PC-9 (cell line): ENCODE measurements at regions not wholly inside any gene's neighbourhood (a gene's known extent, or its start where the extent isn't known, plus 50 kb on each side); places are given as distances from the start of the nearest gene placed in this dataset.
"Not testable (repeated sequence)": the region's sequence is repeated elsewhere in the genome, so short reads cannot be mapped to it uniquely, and the experiment has no call there.

Source experiments
- BruUV-seq: library from RNA; stranded (reverse); fragments of 400-500 nt; replicated peaks from 2 replicates; lab custom pipeline; 2021; lab: Mats Ljungman, UMichigan
- CTCF ChIA-PET: fragments of 300-600 bp; sonication (Branson Sonifier 250); formaldehyde crosslinking; loops from one replicate; lab custom pipeline; 2022; ENCODE audit warnings: antibody characterized with exemption; lab: Charles Lee
- POLR2A ChIA-PET: fragments of 300-600 bp; sonication (Branson Sonifier 250); formaldehyde crosslinking; loops from one replicate; lab custom pipeline; 2022; ENCODE audit warnings: antibody characterized with exemption; ENCODE audit not compliant: unreplicated experiment; lab: Charles Lee
- DNase-seq, 2 experiments: peaks; one replicate each; pipeline versions ENCODE4 v3.0.0 to v3.0.0-alpha.2; 2015 to 2022; ENCODE audit warnings: mixed read lengths in 1 of 2
- H2AFZ ChIP-seq: fragments of 200-600 bp; sonication (generic); 2 replicates; pipeline ENCODE4 v1.8.1; 2017; ENCODE audit warnings: antibody characterized with exemption
- H3F3A ChIP-seq: fragments of 200-600 bp; sonication (generic); 2 replicates; pipeline ENCODE4 v1.8.1; 2017; ENCODE audit warnings: antibody characterized with exemption, mild to moderate bottlenecking, low read depth; ENCODE audit not compliant: insufficient read depth
- H3K27ac ChIP-seq: fragments of 200-600 bp; sonication (generic); 2 replicates; pipeline ENCODE4 v1.6.1; 2016; ENCODE audit warnings: mixed run types
- H3K27me3 ChIP-seq: fragments of 200-600 bp; sonication (generic); 2 replicates; pipeline ENCODE4 v1.6.1; 2016; ENCODE audit warnings: low read depth, mixed run types; ENCODE audit not compliant: insufficient read depth
- H3K36me3 ChIP-seq: fragments of 200-600 bp; sonication (generic); 2 replicates; pipeline ENCODE4 v1.6.1; 2016; ENCODE audit warnings: low read depth, mixed run types
- H3K4me1 ChIP-seq: fragments of 200-600 bp; sonication (generic); replicated peaks from 2 replicates; pipeline ENCODE4 v1.6.1; 2016; ENCODE audit warnings: mixed run types; ENCODE audit not compliant: insufficient read depth
- H3K4me2 ChIP-seq: fragments of 200-600 bp; sonication (generic); 2 replicates; pipeline ENCODE4 v1.6.1; 2017; ENCODE audit warnings: mixed run types
- H3K4me3 ChIP-seq: fragments of 200-600 bp; sonication (generic); 2 replicates; pipeline ENCODE4 v1.6.1; 2016; ENCODE audit warnings: mixed run types
- H3K79me2 ChIP-seq: fragments of 200-600 bp; sonication (generic); 2 replicates; pipeline ENCODE4 v1.6.1; 2017; ENCODE audit warnings: low read depth, mixed run types
- H3K9me2 ChIP-seq: fragments of 200-600 bp; sonication (generic); 2 replicates; pipeline ENCODE4 v1.8.1; 2017; ENCODE audit warnings: mild to moderate bottlenecking; ENCODE audit not compliant: insufficient read depth
- H3K9me3 ChIP-seq: fragments of 200-600 bp; sonication (generic); 2 replicates; pipeline ENCODE4 v1.8.1; 2016; ENCODE audit warnings: low read depth; ENCODE audit not compliant: insufficient read depth
- H4K20me1 ChIP-seq: fragments of 200-600 bp; sonication (generic); 2 replicates; pipeline ENCODE4 v1.8.1; 2017; ENCODE audit not compliant: insufficient read depth
- EZH2 ChIP-seq: fragments of 200-600 bp; sonication (generic); IDR thresholded peaks from 2 replicates; pipeline ENCODE4 v1.8.0; 2017; ENCODE audit warnings: antibody characterized with exemption, low read depth
- intact Hi-C: fragments of 100-400 bp; cut with micrococcal nuclease; formaldehyde crosslinking; loops from one replicate; pipeline ENCODE4 v1.10.0; 2022; ENCODE audit not compliant: unreplicated experiment
- TF ChIP-seq, protein P1 (sequence below): fragments of 200-600 bp; sonication (generic); conservative IDR thresholded peaks from 2 replicates; pipeline ENCODE4 v1.6.1; 2017; ENCODE audit warnings: mixed run types, antibody characterized with exemption, mild to moderate bottlenecking, moderate library complexity

DNA sequence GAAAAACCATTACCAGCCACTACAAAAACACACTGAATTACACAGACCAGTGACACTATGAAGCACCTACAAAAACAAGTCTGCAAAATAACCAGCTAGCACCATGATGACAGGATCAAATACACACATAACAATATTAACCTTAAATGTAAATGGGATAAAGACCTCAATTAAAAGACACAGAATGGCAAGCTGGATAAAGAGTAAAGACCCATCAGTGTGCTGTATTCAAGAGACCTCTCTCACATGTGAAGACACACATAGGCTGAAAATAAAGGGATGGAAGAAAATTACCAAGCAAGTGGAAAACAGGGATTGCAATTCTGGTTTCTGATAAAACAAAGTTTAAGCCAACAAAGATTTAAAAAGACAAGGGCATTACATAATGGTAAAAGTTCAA is 482.7 kb upstream of the MCTP2 start:
- Histone ChIP-seq H3F3A (no peaks in the 10 kb centered on the region), H3K27me3 (no peaks in the 10 kb centered on the region), H3K79me2 (no peaks in the 10 kb centered on the region), H4K20me1 (no peaks in the 10 kb centered on the region), H3K36me3 (no peaks in the 10 kb centered on the region), H2AFZ (no peak overlapping the region), H3K4me1 (no peaks in the 10 kb centered on the region), H3K4me2 (no peak overlapping the region), H3K27ac (no peak overlapping the region), H3K9me2 (no peaks in the 10 kb centered on the region), H3K9me3 (no peaks in the 10 kb centered on the region), H3K4me3 (no peak overlapping the region)
- ChIA-PET POLR2A (no interaction called here), CTCF (no interaction called here)
- BruUV-seq: no TSS peak
- intact Hi-C loops: no loop called here
- TF ChIP-seq EZH2: no peak
- TF ChIP-seq, protein P1, sequence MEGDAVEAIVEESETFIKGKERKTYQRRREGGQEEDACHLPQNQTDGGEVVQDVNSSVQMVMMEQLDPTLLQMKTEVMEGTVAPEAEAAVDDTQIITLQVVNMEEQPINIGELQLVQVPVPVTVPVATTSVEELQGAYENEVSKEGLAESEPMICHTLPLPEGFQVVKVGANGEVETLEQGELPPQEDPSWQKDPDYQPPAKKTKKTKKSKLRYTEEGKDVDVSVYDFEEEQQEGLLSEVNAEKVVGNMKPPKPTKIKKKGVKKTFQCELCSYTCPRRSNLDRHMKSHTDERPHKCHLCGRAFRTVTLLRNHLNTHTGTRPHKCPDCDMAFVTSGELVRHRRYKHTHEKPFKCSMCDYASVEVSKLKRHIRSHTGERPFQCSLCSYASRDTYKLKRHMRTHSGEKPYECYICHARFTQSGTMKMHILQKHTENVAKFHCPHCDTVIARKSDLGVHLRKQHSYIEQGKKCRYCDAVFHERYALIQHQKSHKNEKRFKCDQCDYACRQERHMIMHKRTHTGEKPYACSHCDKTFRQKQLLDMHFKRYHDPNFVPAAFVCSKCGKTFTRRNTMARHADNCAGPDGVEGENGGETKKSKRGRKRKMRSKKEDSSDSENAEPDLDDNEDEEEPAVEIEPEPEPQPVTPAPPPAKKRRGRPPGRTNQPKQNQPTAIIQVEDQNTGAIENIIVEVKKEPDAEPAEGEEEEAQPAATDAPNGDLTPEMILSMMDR: no peak
- no peak for DNase-seq

DNA sequence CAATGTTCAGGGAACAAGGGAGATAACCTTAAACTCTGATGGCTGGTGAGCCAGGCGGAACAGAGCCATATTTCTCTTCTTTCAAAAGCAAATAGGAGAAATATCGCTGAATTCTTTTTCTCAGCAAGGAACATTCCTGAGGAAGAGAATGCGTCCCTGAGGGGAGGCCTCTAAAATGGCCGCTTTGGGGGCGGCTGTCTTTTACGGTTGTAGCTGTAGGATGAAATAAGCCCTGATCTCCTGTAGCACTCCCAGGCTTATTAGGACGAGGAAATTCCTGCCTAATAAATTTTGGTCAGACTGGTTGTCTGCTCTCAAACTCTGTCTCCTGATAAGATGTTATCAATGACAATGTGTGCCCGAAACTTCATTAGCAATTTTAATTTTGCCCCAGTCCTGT is 496.4 kb upstream of the MCTP2 start:
- DNase-seq, CTCF ChIA-PET, H3K4me2 ChIP-seq, H3K9me3 ChIP-seq, H3K4me1 ChIP-seq, H2AFZ ChIP-seq, H3K36me3 ChIP-seq, intact Hi-C loops, H4K20me1 ChIP-seq, H3K79me2 ChIP-seq, H3K4me3 ChIP-seq, POLR2A ChIA-PET, H3K27me3 ChIP-seq, H3F3A ChIP-seq, H3K9me2 ChIP-seq, H3K27ac ChIP-seq, BruUV-seq: not testable (repeated sequence)

DNA sequence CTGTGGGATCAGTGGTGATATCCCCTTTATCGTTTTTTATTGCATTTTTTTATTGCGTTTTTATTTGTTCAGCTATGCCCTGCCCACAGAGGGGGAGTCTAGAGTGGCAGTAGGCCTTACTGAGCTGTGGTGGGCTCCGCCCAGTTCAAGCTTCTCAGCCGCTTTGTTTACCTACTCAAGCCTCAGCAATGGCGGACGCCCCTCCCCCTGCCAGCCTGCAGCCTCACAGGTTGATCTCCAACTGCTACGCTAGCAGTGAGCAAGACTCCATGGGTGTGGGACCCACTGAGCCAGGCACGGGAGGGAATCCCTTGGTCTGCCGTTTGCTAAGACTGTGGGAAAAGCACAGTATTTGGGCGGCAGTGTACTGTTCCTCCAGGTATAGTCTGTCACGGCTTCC is 500.6 kb upstream of the MCTP2 start:
- no peaks in the 10 kb centered on the region for H4K20me1 ChIP-seq
- BruUV-seq: no TSS peak
- ChIA-PET POLR2A (no interaction called here), CTCF (interaction anchor here (0.9 kb wide), 1 partner anchor 643 kb away, joined by 5 read pairs; no protein-coding TSS in a partner anchor)
- no peaks in the 10 kb centered on the region for H3K9me3 ChIP-seq
- H3K27ac ChIP-seq: no peak overlapping the region
- H3K27me3 ChIP-seq: no peaks in the 10 kb centered on the region
- H3K9me2 ChIP-seq: no peaks in the 10 kb centered on the region
- no peaks in the 10 kb centered on the region for H3F3A ChIP-seq
- no peaks in the 10 kb centered on the region for H3K79me2 ChIP-seq
- no peak overlapping the region for H2AFZ ChIP-seq
- no peaks in the 10 kb centered on the region for H3K36me3 ChIP-seq
- TF ChIP-seq EZH2: no peak
- TF ChIP-seq, protein P1: no peak
- intact Hi-C loops: no loop called here
- no peak overlapping the region for H3K4me2 ChIP-seq
- no peak for DNase-seq
- H3K4me1 ChIP-seq: no peaks in the 10 kb centered on the region
- H3K4me3 ChIP-seq: no peak overlapping the region

DNA sequence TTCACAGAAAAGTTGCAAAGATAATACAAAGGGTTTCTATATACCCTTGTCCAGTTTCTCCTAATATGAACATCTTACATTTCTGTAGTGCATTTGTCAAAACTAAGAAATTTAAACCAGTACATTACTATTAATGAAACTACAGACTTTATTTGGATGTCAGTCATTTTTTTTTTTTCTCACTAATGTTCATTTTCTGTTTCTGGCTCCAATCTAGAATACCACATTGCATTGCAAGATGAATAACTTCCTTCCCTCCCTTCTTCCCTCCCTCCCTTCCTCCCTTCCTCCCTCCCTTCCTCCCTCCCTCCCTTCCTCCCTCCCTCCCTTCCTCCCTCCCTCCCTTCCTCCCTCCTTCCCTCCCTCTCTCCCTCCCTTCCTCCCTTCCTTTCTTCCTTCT is 509.2 kb upstream of the MCTP2 start:
- no peak overlapping the region for H3K4me3 ChIP-seq
- no peak overlapping the region for H3K27ac ChIP-seq
- DNase-seq: no peak
- no peaks in the 10 kb centered on the region for H3K79me2 ChIP-seq
- no peak overlapping the region for H3K4me2 ChIP-seq
- H2AFZ ChIP-seq: no peak overlapping the region
- BruUV-seq: no TSS peak
- ChIA-PET POLR2A (no interaction called here), CTCF (no interaction called here)
- H4K20me1 ChIP-seq: no peaks in the 10 kb centered on the region
- no peaks in the 10 kb centered on the region for H3K9me2 ChIP-seq
- TF ChIP-seq EZH2: no peak
- TF ChIP-seq, protein P1: no peak
- H3F3A ChIP-seq: no peaks in the 10 kb centered on the region
- H3K9me3 ChIP-seq: no peaks in the 10 kb centered on the region; the same call in 1 of the 2 replicates
- H3K4me1 ChIP-seq: no peaks in the 10 kb centered on the region
- H3K36me3 ChIP-seq: no peaks in the 10 kb centered on the region
- H3K27me3 ChIP-seq: no peaks in the 10 kb centered on the region
- intact Hi-C loops: no loop called here
